ENCODE measurements at regions not wholly inside any gene's neighbourhood (a gene's known extent, or its start where the extent isn't known, plus 50 kb on each side); places are given as distances from the start of the nearest gene placed in this dataset.
"Not testable (repeated sequence)": the region's sequence is repeated elsewhere in the genome, so short reads cannot be mapped to it uniquely, and the experiment has no call there.

GRCh38 chr1:70490153-70490552 lies 79.1 kb downstream of the CTH start:
- no peak for DNase-seq

DNA sequence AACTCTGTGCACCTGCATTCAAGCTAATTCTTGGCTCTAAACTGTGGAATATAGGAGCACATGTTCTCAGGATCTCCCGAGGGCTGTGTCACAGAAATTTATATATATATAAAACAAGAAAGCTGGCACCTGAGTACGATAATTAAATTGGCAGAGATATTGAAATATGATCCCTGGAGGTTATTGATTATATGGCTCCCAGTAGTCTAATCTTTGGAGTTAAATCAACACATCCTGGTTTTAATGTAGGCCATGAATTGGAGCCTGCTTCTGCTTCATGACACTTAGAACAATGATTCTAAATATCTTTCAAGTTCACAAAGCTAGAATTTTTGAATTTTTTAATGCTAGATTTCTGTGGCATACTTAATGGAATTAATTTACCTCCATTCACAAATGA lies 84.3 kb downstream of the CTH start:
- no peak for DNase-seq

DNA sequence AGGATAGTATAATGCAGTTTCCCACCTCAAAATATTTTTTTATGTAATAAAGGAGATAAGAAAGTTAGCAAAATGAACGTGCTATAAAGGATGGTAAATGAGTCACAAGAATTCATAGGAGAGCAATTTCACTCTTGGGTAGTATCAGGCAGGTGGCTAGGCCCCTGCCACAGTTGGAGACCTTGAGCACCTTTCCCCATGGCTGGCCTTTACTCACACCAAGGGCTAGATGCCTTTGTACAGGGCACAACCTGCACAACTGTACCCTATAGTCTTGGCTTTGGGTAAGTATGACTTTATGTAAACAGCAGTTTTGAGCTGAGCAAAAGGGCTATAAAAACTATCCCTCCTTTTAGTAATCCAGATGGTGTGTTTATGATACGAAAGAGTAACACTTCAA lies 85.1 kb downstream of the CTH start:
- no peak for DNase-seq

GRCh38 chr1:70497152-70497551 lies 86.1 kb downstream of the CTH start:
- no peak for DNase-seq

- DNase-seq: no peak
These were observed 87.6 kb downstream of the CTH start for GRCh38 chr1:70498666-70499065.

- no peak for DNase-seq
These were observed 88.6 kb downstream of the CTH start for GRCh38 chr1:70499695-70500094.

- DNase-seq: no peak
These were observed 92.3 kb downstream of the CTH start for GRCh38 chr1:70503358-70503757.

GRCh38 chr1:70504176-70504820 lies 93.2 kb downstream of the CTH start:
- no peak for DNase-seq

- DNase-seq: no peak
These were observed 93.7 kb downstream of the CTH start for GRCh38 chr1:70504821-70505193.

DNA sequence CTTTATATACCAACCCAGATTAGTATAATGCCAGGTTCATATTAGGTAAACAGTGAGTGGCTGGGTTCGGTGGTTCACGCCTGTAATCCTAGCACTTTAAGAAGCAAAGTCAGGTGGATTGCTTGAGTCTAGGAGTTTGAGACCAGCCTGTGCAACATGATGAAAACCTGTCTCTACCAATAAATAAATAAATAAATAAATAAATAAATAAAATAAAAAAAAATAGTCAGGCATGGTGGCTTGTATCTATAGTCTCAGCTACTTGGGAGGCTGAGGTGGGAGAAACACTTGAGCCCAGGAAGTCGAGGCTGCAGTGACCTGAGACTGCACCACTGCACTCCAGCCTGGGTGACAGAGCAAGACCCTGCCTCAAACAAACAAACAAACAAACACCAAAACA lies 96.9 kb downstream of the CTH start:
- DNase-seq: not testable (repeated sequence)

DNA sequence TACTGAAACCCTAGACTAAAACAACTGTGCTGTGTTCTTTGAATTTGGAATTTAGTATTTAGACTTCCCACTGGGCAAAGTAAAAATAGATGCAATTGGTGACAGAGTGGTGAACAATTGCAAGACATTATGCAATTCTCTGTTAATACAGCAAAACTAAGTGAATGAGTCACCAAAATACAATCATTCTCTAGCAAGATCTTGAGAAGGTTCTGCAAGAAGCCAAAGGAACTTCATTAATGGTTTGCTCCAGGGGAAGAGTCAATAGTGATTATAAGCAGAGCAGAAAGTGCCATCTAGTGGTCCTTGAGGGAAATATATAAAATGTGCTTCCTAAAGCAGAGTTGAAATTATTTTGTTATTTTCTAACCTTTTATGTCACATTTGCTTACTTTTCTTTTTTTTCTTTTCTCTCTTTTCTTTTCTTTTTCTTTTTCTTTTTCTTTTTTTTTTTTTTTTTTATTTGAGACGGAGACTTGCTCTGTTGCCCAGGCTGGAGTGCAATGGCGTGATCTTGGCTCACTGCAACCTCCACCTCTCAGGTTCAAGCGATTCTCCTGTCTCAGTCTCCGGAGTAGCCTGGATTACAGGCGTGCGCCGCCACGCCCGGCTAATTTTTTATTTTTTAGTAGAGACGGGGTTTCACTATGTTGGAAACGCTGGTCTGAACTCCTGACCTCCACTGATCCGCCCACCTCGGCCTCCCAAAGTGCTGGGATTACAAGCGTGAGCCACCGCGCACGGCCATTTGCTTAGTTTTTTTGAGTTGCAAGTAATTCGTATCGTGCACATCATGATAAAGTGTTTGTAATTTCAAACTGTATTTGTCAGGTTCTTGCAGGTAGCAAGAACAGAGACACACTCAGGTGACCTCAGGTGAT lies 99.2 kb downstream of the CTH start:
- no peak for DNase-seq

GRCh38 chr1:70517444-70517843 lies 106.4 kb downstream of the CTH start:
- no peak for DNase-seq

DNA sequence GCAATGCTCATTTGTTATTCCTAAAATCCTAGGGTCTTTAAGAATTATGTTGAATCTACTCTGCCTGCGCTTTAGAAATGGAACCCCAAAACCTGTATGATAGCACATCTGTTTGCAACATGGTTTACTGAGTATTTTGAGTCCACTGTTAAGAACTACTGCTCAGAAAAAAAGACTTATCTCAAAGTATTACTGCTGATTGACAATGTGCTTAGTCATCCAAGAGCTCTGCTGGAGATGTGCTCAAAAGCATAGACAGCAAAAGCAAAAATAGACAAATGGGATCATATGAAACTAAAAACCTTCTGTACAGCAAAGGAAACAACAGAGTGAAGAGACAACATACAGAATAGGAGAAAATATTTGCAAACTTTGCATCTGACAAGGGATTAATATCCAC lies 107.0 kb downstream of the CTH start:
- DNase-seq: no peak

GRCh38 chr1:70528590-70529333 lies 117.7 kb downstream of the CTH start:
- DNase-seq: peak; percentile 17

GRCh38 chr1:70536708-70537366 lies 125.8 kb downstream of the CTH start:
- no peak for DNase-seq

- no peak for DNase-seq
These were observed 126.7 kb downstream of the CTH start for GRCh38 chr1:70537788-70538187.

GRCh38 chr1:70542030-70542429 lies 131.0 kb downstream of the CTH start:
- DNase-seq: no peak

GRCh38 chr1:70542856-70543255 lies 131.8 kb downstream of the CTH start:
- DNase-seq: no peak

- DNase-seq: no peak
These were observed 135.7 kb downstream of the CTH start for GRCh38 chr1:70546726-70547125.

DNA sequence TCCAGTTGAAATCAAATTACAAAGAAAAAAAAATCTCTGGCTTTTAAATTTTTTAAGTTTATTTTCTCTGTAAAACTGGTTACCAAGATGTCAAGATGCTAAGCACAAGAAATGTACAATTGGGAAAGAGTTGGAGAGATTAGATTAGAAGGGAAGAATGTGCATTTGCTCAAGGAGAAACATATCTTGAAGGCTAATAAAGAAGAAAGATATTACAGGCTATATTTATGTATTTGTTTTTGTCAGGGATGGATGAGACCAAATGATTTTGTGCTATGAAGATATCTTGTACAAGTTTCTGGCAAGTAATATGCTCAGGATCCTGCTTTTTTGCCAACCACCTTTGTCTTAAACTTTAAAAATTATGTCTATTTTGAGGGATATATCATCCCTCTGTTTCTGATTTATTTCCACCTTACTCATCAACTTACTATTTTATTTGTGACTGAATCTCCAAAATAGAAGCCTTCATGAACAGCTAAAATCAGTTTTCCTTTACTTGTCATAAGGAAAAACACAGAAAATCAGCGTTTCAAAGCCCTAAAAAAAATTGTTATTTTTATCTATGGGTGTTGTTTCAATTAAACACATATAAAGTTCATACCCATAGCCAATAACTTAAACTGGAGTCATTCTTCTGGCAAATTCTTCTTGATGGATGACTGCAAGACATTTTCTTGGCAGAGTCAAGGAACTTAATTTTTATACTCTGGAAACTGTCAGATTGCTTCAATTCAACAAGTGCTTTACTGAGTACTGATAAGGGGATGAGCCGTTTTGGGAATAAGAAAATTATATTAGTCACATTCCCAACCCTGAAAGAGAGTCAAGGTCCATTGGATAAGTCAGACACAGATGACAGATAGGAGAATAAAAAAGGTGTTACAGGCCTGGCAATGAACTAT lies 141.8 kb downstream of the CTH start:
- no peak for DNase-seq

- DNase-seq: no peak
These were observed 142.5 kb downstream of the CTH start for GRCh38 chr1:70553567-70553956.

GRCh38 chr1:70554341-70554740 lies 143.3 kb downstream of the CTH start:
- DNase-seq: no peak
